ENCODE measurements at regions not wholly inside any gene's neighbourhood (a gene's known extent, or its start where the extent isn't known, plus 50 kb on each side); places are given as distances from the start of the nearest gene placed in this dataset.

DNA sequence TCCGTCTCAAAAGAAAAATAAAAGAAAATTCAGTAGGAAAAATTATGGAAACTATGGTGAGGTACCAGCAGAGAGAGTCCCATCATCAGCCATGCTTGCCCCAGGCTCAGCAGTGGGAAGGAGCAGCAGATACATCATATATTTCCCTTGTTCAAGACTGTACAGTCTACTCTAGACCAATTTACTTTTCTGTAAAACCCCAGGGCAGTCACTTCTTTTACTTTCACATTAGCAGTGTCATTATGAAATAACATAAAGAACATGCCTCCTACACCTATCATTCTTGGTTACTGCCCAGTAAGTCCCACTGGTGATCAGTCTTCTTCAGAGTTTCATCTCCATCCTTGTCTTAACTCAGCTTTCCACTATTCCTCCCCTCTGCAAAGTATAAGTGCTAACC is 1145.0 kb downstream of the MAT2B start:
- no peak for DNase-seq

DNA sequence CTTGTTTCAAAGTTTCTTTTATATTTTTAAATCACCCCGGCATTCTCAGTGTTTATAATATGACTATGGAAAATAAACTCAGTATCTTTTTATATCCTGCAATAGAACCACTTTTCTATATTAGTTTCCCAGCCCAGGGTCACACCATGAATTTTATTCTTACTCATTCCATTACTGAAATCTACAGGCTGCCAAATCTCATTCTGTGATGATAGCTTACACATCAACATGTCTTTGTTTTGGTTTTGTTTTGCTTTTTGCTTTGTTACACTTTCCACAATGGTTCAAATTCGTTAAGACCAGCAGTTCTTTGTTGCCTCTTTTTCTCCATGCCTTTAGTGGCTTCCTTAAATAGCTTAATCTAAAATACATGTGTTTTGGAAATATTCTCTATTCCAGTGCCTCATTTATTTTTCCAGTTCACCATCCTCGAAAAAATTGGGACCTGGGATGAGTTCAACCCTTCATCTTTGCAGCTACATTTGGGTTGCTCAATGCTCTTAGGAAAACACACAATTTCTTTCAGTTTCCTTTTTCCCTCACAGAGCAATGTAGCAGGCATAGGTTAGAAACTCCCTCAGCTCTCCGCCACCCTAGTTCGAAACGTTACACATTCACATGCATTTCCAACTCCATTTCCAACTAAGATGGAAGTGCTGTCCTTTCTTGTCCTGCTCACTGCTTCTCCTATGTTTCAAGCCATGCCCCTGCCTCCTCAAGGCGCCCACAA is 1146.3 kb downstream of the MAT2B start:
- no peak for DNase-seq

DNA sequence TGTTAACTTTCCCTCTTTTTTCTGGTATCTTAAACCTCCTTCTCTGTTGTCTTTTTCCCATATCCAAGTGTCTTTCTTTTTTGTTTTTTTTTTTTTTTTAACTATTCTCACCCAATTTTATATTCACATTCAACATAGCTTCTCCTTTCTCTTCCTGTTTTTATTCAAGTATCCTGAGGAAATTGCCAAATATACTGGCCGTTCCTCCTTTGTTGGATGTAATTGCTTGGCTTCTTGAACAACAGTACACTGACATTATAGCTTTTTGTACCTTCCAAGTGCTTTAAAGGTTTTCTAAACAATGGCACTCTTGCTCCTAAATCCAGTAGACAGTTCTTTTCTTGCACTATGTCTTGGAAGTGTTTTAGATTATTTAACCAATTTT is 1146.8 kb downstream of the MAT2B start:
- no peak for DNase-seq

- no peak for DNase-seq
These were observed 1158.0 kb downstream of the MAT2B start for GRCh38 chr5:164663198-164663989.

GRCh38 chr5:164671640-164672039 is 1166.2 kb downstream of the MAT2B start:
- no peak for DNase-seq

GRCh38 chr5:164672205-164672604 is 1166.8 kb downstream of the MAT2B start:
- no peak for DNase-seq

DNA sequence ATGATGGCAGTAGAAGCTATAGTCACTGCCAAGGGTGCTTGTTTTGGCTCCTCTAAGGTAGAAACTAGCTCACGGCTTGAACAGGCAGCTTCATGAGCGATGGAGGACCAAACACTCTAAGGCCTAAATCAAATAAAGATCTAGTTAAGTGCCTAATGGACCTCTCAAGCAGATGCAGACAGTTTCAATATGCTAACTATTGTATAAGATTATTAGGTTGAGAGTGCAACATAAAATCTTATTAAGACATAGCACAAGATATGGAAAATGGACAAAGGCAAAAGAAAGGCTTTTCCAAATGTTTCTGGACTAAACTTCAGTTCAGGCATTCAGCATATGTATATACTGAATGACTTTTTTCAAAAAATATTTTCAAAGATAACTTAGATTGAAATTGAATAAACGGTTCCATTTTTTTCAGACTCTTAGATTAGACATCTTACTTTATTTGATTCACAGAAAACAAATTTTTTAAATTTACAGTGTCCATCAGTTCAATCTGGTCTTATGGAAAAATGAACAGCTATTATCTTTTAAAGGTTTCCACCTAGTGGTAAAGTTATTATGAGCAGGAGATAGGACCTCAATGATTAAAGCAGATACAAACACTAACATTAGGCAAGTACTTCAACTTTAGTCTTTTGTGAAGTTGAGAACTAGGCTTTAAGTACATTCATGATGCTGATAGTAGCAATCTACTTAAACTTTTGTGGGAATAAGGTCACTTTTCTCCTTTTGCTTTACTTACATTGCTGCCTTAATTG is 1167.7 kb downstream of the MAT2B start:
- no peak for DNase-seq

DNA sequence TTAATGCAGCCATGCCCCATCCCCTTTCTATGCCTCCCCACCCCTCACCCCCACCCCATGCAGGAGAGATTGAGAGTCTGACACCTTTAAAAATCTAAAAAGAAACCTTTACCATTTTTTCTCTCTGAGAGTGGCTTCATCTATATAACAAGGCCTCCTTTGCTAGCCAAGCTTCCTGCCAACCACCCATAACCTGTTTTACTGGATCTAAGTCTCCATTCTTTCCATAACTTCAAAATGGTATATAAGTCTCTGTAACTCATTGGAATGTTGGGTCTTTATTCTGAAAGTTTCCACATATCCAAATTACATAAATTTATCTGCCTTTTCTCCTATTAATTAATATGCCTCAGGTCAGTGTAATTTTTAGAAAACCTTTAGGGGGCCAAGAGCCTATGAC is 1174.0 kb downstream of the MAT2B start:
- no peak for DNase-seq

- DNase-seq = no peak
These were observed 1174.8 kb downstream of the MAT2B start for GRCh38 chr5:164680216-164680615.

GRCh38 chr5:164680812-164681520 is 1175.5 kb downstream of the MAT2B start:
- no peak for DNase-seq

- no peak for DNase-seq
These were observed 1182.0 kb downstream of the MAT2B start for GRCh38 chr5:164687391-164687790.

GRCh38 chr5:164688437-164688836 is 1183.0 kb downstream of the MAT2B start:
- no peak for DNase-seq

GRCh38 chr5:164708831-164709230 is 1203.4 kb downstream of the MAT2B start:
- no peak for DNase-seq

- no peak for DNase-seq
These were observed 1208.3 kb downstream of the MAT2B start for GRCh38 chr5:164713682-164714081.

- no peak for DNase-seq
These were observed 1215.7 kb downstream of the MAT2B start for GRCh38 chr5:164721116-164721515.

GRCh38 chr5:164721656-164722055 is 1216.2 kb downstream of the MAT2B start:
- DNase-seq = no peak

GRCh38 chr5:164722702-164723101 is 1217.3 kb downstream of the MAT2B start:
- DNase-seq = no peak

DNA sequence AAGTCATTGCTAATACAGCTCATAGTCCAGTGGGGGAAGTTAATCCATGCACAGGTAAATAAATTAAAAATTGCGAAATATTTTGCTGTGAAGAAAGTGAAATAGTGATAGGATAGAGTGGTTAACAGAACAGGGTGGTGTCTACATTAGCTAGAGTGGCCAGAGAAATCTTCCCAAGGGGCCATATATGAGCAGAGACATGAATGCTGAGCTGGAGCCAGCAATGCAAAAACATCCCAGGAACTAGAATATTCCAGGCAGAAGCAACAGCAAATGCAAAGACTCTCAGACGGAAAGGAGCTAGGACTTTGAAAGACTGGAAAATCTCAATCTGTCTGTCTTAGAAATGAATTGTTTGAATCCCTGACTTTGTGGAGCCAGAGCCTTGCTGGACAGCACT is 1221.6 kb downstream of the MAT2B start:
- DNase-seq = no peak

- no peak for DNase-seq
These were observed 1223.3 kb downstream of the MAT2B start for GRCh38 chr5:164728733-164729132.

GRCh38 chr5:164735334-164735733 is 1229.9 kb downstream of the MAT2B start:
- no peak for DNase-seq

- no peak for DNase-seq
These were observed 1236.0 kb downstream of the MAT2B start for GRCh38 chr5:164741376-164741775.

DNA sequence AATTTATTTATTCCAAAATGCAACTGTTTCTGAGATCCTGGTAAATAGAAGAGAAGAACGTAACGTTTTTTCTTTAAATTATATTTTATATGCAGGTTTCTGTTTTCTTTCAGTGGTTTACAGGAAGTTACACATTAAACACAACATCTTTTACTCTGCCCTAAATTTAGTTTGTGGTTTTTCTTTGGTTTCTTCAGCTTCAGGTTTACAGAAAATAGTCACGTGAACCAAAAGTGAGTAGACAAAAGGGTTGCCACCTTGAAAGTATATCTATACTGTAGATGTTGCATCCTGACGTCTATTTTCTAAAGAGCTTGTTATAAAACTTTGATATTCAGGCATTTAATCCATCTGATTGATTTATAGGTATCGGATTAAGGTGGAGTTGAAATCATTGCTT is 1236.6 kb downstream of the MAT2B start:
- no peak for DNase-seq

DNA sequence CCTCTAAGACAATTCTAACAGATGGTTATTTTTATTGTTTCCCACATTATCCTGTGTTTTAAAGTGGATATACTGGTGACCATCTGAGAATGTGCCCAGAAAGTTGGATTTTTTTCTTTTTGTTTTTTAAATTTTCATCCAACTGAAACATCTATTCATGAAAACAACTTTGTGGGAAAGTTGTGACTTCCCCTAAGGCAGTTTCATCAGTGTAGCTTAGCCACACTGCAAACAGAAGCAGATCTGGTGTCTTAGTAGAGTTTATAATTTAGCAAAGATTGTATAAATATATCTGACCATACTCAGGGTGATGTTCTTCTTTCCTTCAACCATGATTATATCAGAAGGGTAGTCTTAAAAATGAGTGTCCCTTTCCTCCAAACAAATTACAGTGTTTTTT is 1241.3 kb downstream of the MAT2B start:
- DNase-seq = no peak
